ENCODE measurements at regions not wholly inside any gene's neighbourhood (a gene's known extent, or its start where the extent isn't known, plus 50 kb on each side); places are given as distances from the start of the nearest gene placed in this dataset.

DNA sequence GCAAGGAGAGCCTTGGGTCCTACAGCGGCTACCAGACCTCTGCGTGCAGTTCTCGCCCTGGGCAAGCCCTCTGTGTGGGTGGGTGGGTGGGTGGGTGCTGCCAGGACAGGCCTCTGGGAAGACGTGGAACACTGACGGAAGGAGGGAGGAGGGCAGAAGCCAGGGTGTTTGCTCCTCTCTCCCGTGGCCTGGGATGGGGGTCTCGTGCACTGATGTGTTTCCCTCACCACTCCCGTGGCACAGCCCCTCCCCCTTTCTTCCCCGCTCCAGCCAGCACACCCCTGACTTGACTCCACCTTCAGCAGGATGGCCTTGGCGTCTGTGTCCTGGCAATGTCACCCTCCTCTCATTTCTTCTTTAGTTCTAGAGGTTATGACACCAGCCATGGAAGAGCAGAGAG is 130.0 kb downstream of the CDH26 start:
- Histone ChIP-seq H3K27me3 (peaks cover 3% of the 10 kb centered on the region), H3K9me3 (ENCODE audit: low read depth) (peaks cover 6% of the 10 kb centered on the region), H3K9ac (no peak overlapping the region), H3K4me2 (no peak overlapping the region), H3K27ac (no peak overlapping the region), H3K79me2 (ENCODE audit: low read depth) (no peaks in the 10 kb centered on the region), H4K20me1 (ENCODE audit: low read depth) (no peaks in the 10 kb centered on the region), H2AFZ (replicated peaks) (no peak overlapping the region), H3F3A (ENCODE audit: low read depth) (no peaks in the 10 kb centered on the region), H3K36me3 (no peaks in the 10 kb centered on the region), H3K4me3 (no peak overlapping the region), H3K4me1 (no peaks in the 10 kb centered on the region)
- peaks cover 2% of the 10 kb centered on the region for H3K36me3 Mint-ChIP-seq
- no peak overlapping the region for H3K27ac Mint-ChIP-seq
- H3K4me1 Mint-ChIP-seq, result peaks cover 7% of the 10 kb centered on the region
- DNase-seq (ENCODE audit: low spot score), result no peak
- TF ChIP-seq, protein P1, sequence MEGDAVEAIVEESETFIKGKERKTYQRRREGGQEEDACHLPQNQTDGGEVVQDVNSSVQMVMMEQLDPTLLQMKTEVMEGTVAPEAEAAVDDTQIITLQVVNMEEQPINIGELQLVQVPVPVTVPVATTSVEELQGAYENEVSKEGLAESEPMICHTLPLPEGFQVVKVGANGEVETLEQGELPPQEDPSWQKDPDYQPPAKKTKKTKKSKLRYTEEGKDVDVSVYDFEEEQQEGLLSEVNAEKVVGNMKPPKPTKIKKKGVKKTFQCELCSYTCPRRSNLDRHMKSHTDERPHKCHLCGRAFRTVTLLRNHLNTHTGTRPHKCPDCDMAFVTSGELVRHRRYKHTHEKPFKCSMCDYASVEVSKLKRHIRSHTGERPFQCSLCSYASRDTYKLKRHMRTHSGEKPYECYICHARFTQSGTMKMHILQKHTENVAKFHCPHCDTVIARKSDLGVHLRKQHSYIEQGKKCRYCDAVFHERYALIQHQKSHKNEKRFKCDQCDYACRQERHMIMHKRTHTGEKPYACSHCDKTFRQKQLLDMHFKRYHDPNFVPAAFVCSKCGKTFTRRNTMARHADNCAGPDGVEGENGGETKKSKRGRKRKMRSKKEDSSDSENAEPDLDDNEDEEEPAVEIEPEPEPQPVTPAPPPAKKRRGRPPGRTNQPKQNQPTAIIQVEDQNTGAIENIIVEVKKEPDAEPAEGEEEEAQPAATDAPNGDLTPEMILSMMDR (IDR thresholded peaks at IDR 0.05), result no peak
- no peak for TF ChIP-seq EZH2phosphoT487 (IDR thresholded peaks at IDR 0.05)
- no peak for TF ChIP-seq EZH2 (IDR thresholded peaks at IDR 0.05)
- H3K27me3 Mint-ChIP-seq (ENCODE audit: insufficient read depth, low read depth), result peaks cover 15% of the 10 kb centered on the region
- peaks cover 14% of the 10 kb centered on the region for H3K9me3 Mint-ChIP-seq
- H3K4me3 Mint-ChIP-seq, result no peak overlapping the region

DNA sequence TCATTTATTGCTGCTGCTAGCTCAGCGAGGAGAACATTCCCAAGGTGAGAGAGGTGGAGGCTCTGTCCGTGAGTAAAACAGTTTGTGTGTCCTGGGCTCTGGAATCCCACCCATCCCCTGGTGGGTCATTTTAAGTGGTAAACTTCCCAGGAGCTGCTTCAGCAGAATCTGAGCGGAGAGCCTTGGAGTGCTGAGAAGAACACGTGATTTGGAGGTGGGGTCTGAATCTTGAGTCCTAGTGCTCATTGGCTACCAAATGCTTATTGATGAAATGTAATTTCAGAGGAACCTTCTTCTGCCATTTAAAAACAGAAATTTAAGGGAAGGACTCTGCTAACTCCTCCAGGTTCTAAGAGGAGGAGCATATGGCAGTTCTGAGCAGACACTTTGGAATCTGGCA is 132.4 kb downstream of the CDH26 start:
- Mint-ChIP-seq H3K27me3 (ENCODE audit: insufficient read depth, low read depth) (peaks cover 19% of the 10 kb centered on the region), H3K36me3 (peaks cover 2% of the 10 kb centered on the region), H3K27ac (no peak overlapping the region), H3K9me3 (peaks cover 30% of the 10 kb centered on the region), H3K4me3 (no peak overlapping the region), H3K4me1 (peaks cover 7% of the 10 kb centered on the region)
- no peaks in the 10 kb centered on the region for H3K36me3 ChIP-seq
- no peak overlapping the region for H3K27ac ChIP-seq
- TF ChIP-seq, protein P1 (IDR thresholded peaks at IDR 0.05), result no peak
- TF ChIP-seq EZH2 (IDR thresholded peaks at IDR 0.05) (no peak), EZH2phosphoT487 (IDR thresholded peaks at IDR 0.05) (no peak)
- no peak overlapping the region for H3K9ac ChIP-seq
- no peaks in the 10 kb centered on the region for H3K4me1 ChIP-seq
- H3K79me2 ChIP-seq (ENCODE audit: low read depth), result no peaks in the 10 kb centered on the region
- no peaks in the 10 kb centered on the region for H4K20me1 ChIP-seq (ENCODE audit: low read depth)
- H3K4me2 ChIP-seq, result no peak overlapping the region
- peaks cover 6% of the 10 kb centered on the region for H3K9me3 ChIP-seq (ENCODE audit: low read depth)
- no peaks in the 10 kb centered on the region for H3F3A ChIP-seq (ENCODE audit: low read depth)
- H3K4me3 ChIP-seq, result no peak overlapping the region
- DNase-seq (ENCODE audit: low spot score), result no peak
- H2AFZ ChIP-seq (replicated peaks), result no peak overlapping the region
- H3K27me3 ChIP-seq, result no peaks in the 10 kb centered on the region

DNA sequence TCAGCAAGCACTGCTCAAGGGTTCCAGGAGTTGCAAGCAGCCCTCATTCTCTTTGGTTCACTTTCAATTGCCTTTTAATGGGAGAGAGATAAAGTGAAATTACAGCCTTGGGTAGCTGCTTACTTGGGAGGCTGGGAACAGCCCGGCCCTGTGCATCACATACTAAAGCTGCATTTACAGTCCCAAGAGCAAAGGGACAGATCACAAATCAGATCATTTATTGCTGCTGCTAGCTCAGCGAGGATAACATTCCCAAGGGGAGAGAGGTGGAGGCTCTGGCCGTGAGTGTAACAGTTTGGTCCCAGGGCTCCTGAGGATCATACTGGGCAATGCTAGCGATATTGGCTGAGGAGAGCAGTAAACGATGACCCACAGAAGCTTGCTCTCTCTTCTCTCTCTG is 133.1 kb downstream of the CDH26 start:
- peaks cover 7% of the 10 kb centered on the region for H3K4me1 Mint-ChIP-seq
- H3K27me3 ChIP-seq, result no peaks in the 10 kb centered on the region
- no peak for DNase-seq (ENCODE audit: low spot score)
- no peak overlapping the region for H3K4me2 ChIP-seq
- H3K27ac ChIP-seq, result no peak overlapping the region
- no peaks in the 10 kb centered on the region for H3K79me2 ChIP-seq (ENCODE audit: low read depth)
- peaks cover 2% of the 10 kb centered on the region for H3K36me3 Mint-ChIP-seq
- TF ChIP-seq, protein P1 (IDR thresholded peaks at IDR 0.05), result no peak
- TF ChIP-seq EZH2phosphoT487 (IDR thresholded peaks at IDR 0.05) (no peak), EZH2 (IDR thresholded peaks at IDR 0.05) (no peak)
- H3K27ac Mint-ChIP-seq, result no peak overlapping the region
- H3K4me3 Mint-ChIP-seq, result no peak overlapping the region
- no peak overlapping the region for H2AFZ ChIP-seq (replicated peaks)
- H3K36me3 ChIP-seq, result no peaks in the 10 kb centered on the region
- H3K4me3 ChIP-seq, result no peak overlapping the region
- no peaks in the 10 kb centered on the region for H3K4me1 ChIP-seq
- H3K9me3 Mint-ChIP-seq, result peaks cover 30% of the 10 kb centered on the region
- H3K27me3 Mint-ChIP-seq (ENCODE audit: insufficient read depth, low read depth), result peaks cover 19% of the 10 kb centered on the region
- H4K20me1 ChIP-seq (ENCODE audit: low read depth), result no peaks in the 10 kb centered on the region
- no peak overlapping the region for H3K9ac ChIP-seq
- H3F3A ChIP-seq (ENCODE audit: low read depth), result no peaks in the 10 kb centered on the region
- H3K9me3 ChIP-seq (ENCODE audit: low read depth), result peaks cover 6% of the 10 kb centered on the region
